H1 (cell line): ENCODE measurements at regions not wholly inside any gene's neighbourhood (a gene's known extent, or its start where the extent isn't known, plus 50 kb on each side); places are given as distances from the start of the nearest gene placed in this dataset.

Experiments
- CTCF ChIA-PET: fragments of 300-600 bp; sonication (Branson Sonifier 250); formaldehyde crosslinking; loops from one replicate; lab custom pipeline; 2021; ENCODE audit not compliant: partially characterized antibody; lab: Charles Lee
- POLR2A ChIA-PET: fragments of 300-600 bp; sonication (Branson Sonifier 250); formaldehyde crosslinking; loops from one replicate; lab custom pipeline; 2021; ENCODE audit warnings: inconsistent platforms; ENCODE audit not compliant: partially characterized antibody; lab: Charles Lee
- DNase-seq, 2 experiments: peaks; one replicate each; pipeline versions ENCODE4 v3.0.0 to v3.0.0-alpha.2; 2010 to 2022; ENCODE audit warnings: low spot score in 2 of 2, low read depth in 1 of 2, mixed read lengths in 1 of 2
- FAIRE-seq: peaks from 2 replicates; lab custom pipeline; 2011; peaks lifted over from hg19 to GRCh38; lab: Jason Lieb, UNC
- H2AFZ ChIP-seq: 2 replicates; pipeline ENCODE4 v1.8.1; 2012; ENCODE audit warnings: low read length, inconsistent platforms
- H2AK5ac ChIP-seq: 2 replicates; pipeline ENCODE4 v1.6.1; 2013; ENCODE audit warnings: low read depth, low read length
- H2BK120ac ChIP-seq: replicated peaks from 2 replicates; pipeline ENCODE3; 2013; ENCODE audit warnings: low read depth, low read length, inconsistent platforms
- H2BK12ac ChIP-seq: 2 replicates; pipeline ENCODE4 v1.6.1; 2013; ENCODE audit warnings: low read depth, low read length
- H2BK15ac ChIP-seq: 2 replicates; pipeline ENCODE4 v1.6.1; 2013; ENCODE audit warnings: low read length
- H2BK20ac ChIP-seq: 2 replicates; pipeline ENCODE4 v1.6.1; 2013; ENCODE audit warnings: low read length
- H2BK5ac ChIP-seq: 2 replicates; pipeline ENCODE4 v1.6.1; 2013; ENCODE audit warnings: low read depth, low read length
- H3K14ac ChIP-seq: 2 replicates; pipeline ENCODE4 v1.6.1; 2013; ENCODE audit warnings: inconsistent platforms; ENCODE audit not compliant: insufficient read length
- H3K18ac ChIP-seq: 2 replicates; pipeline ENCODE4 v1.6.1; 2013; ENCODE audit warnings: low read length; ENCODE audit errors: extremely low read depth
- H3K23ac ChIP-seq: 2 replicates; pipeline ENCODE4 v1.6.1; 2013; ENCODE audit warnings: inconsistent platforms; ENCODE audit not compliant: insufficient read length
- H3K23me2 ChIP-seq: 2 replicates; pipeline ENCODE4 v1.6.1; 2013; ENCODE audit warnings: low read depth, low read length
- H3K27ac ChIP-seq: 2 replicates; pipeline ENCODE4 v1.6.1; 2011; ENCODE audit warnings: low read depth, low read length, inconsistent platforms
- H3K27me3 ChIP-seq, 4 experiments: replicated peaks in 1 of 4; 1 replicate in 1 of 4; 2 replicates in 3 of 4; pipeline versions ENCODE4 v1.6.1 to v1.8.1; 2011 to 2013; ENCODE audit warnings: low read length in 3 of 4, mild to moderate bottlenecking in 3 of 4, inconsistent platforms in 2 of 4, mixed read lengths in 2 of 4, moderate library complexity in 1 of 4; ENCODE audit not compliant: control insufficient read depth in 3 of 4, insufficient read depth in 3 of 4; ENCODE audit errors: extremely low read depth in 1 of 4
- H3K36me3 ChIP-seq, 4 experiments: 2 replicates each; pipeline versions ENCODE4 v1.6.1 to v1.8.1; 2011 to 2013; ENCODE audit warnings: mild to moderate bottlenecking in 4 of 4, low read length in 3 of 4, moderate library complexity in 2 of 4, control low read depth in 1 of 4, inconsistent platforms in 1 of 4; ENCODE audit not compliant: insufficient read depth in 4 of 4, control insufficient read depth in 2 of 4
- H3K4ac ChIP-seq: replicated peaks from 2 replicates; pipeline ENCODE3; 2013; ENCODE audit warnings: low read length, low read depth, mixed read lengths, inconsistent platforms; ENCODE audit not compliant: insufficient read length
- H3K4me1 ChIP-seq, 4 experiments: replicated peaks in 1 of 4; 1 replicate in 1 of 4; 2 replicates in 3 of 4; pipeline versions ENCODE4 v1.6.1 to v1.8.1; 2011 to 2013; ENCODE audit warnings: low read length in 3 of 4, inconsistent platforms in 2 of 4, mixed read lengths in 1 of 4; ENCODE audit not compliant: insufficient read depth in 4 of 4, control insufficient read depth in 3 of 4
- H3K4me2 ChIP-seq, 2 experiments: 2 replicates each; pipeline versions ENCODE4 v1.6.1 to v1.8.1; 2011 to 2013; ENCODE audit warnings: low read depth in 2 of 2, low read length in 2 of 2, control low read depth in 1 of 2, inconsistent platforms in 1 of 2, mild to moderate bottlenecking in 1 of 2; ENCODE audit not compliant: insufficient read depth in 1 of 2
- H3K4me3 ChIP-seq, 4 experiments: fragments of 200-600, 300-600 bp in 1 of 4; sonication (generic), shearing (Covaris generic), sonication (Bioruptor Twin) in 1 of 4; 2 replicates each; pipeline versions ENCODE4 v1.5.1 to v1.8.1; 2011 to 2016; ENCODE audit warnings: low read length in 4 of 4, low read depth in 3 of 4, control low read depth in 2 of 4, inconsistent platforms in 2 of 4, mild to moderate bottlenecking in 2 of 4, mixed read lengths in 1 of 4, moderate library complexity in 1 of 4; ENCODE audit not compliant: insufficient read depth in 2 of 4; ENCODE audit errors: extremely low read depth in 1 of 4
- H3K56ac ChIP-seq: replicated peaks from 2 replicates; pipeline ENCODE3; 2013; ENCODE audit warnings: low read depth, mild to moderate bottlenecking, mixed read lengths, low read length, inconsistent platforms; ENCODE audit not compliant: insufficient read length
- H3K79me1 ChIP-seq: 2 replicates; pipeline ENCODE4 v1.6.1; 2013; ENCODE audit warnings: low read depth, low read length, control low read depth
- H3K79me2 ChIP-seq, 2 experiments: 2 replicates each; pipeline versions ENCODE4 v1.6.1 to v1.8.1; 2012 to 2013; ENCODE audit warnings: low read length in 2 of 2, mild to moderate bottlenecking in 2 of 2, inconsistent platforms in 1 of 2; ENCODE audit not compliant: insufficient read depth in 2 of 2, control insufficient read depth in 1 of 2
- H3K9ac ChIP-seq, 4 experiments: replicated peaks in 1 of 4; 1 replicate in 1 of 4; 2 replicates in 3 of 4; pipeline versions ENCODE4 v1.6.1 to v1.8.1; 2011 to 2013; ENCODE audit warnings: low read depth in 3 of 4, low read length in 3 of 4, control low read depth in 2 of 4, mild to moderate bottlenecking in 2 of 4, moderate library complexity in 2 of 4, inconsistent platforms in 1 of 4; ENCODE audit errors: extremely low read depth in 1 of 4
- H3K9me3 ChIP-seq, 2 experiments: 2 replicates each; pipeline versions ENCODE4 v1.6.1 to v1.8.1; 2012 to 2013; ENCODE audit warnings: mild to moderate bottlenecking in 2 of 2, moderate library complexity in 2 of 2, control low read depth in 1 of 2, inconsistent platforms in 1 of 2, low read depth in 1 of 2, low read length in 1 of 2, mixed read lengths in 1 of 2; ENCODE audit not compliant: insufficient read depth in 2 of 2
- H4K20me1 ChIP-seq, 2 experiments: replicated peaks in 1 of 2; 2 replicates each; pipeline versions ENCODE3 to v1.8.1; 2011 to 2013; ENCODE audit warnings: inconsistent platforms in 2 of 2, low read length in 2 of 2, mild to moderate bottlenecking in 1 of 2; ENCODE audit not compliant: insufficient read depth in 2 of 2, control insufficient read depth in 1 of 2
- H4K5ac ChIP-seq: 2 replicates; pipeline ENCODE4 v1.6.1; 2013; ENCODE audit warnings: low read length, low read depth, mixed read lengths, inconsistent platforms; ENCODE audit not compliant: insufficient read length
- H4K8ac ChIP-seq: 2 replicates; pipeline ENCODE4 v1.8.0; 2013; ENCODE audit warnings: mild to moderate bottlenecking, moderate library complexity, low read length, inconsistent platforms; ENCODE audit not compliant: insufficient read depth; ENCODE audit errors: extremely low read depth
- H4K91ac ChIP-seq: replicated peaks from 2 replicates; pipeline ENCODE3; 2013; ENCODE audit warnings: low read length, mixed read lengths, inconsistent platforms; ENCODE audit not compliant: insufficient read length
- CEBPB ChIP-seq: IDR thresholded peaks from 2 replicates; pipeline ENCODE4 v1.6.1; 2012; ENCODE audit warnings: low read depth, low read length
- EGR1 ChIP-seq: IDR thresholded peaks from 2 replicates; pipeline ENCODE4 v1.6.1; 2011; ENCODE audit warnings: low read depth, low read length, borderline replicate concordance
- TBP ChIP-seq: IDR thresholded peaks from 2 replicates; pipeline ENCODE4 v1.6.1; 2011; ENCODE audit warnings: low read depth, low read length, improper control_type of control experiment
- WGBS, 2 experiments: shearing (Covaris generic) in 1 of 2; methylation state at CpG; one replicate each; pipeline versions ENCODE4 v1.1.6 to v1.1.7; 2013 to 2015; ENCODE audit warnings: low lambda C conversion rate in 2 of 2, mixed read lengths in 2 of 2, inconsistent platforms in 1 of 2, low coverage in 1 of 2, missing lambda C conversion rate in 1 of 2; ENCODE audit not compliant: insufficient replicate concordance in 2 of 2, insufficient coverage in 1 of 2, insufficient read length in 1 of 2; ENCODE audit errors: extremely low coverage in 1 of 2, missing lambda C conversion rate in 1 of 2; 5-methylcytosine and 5-hydroxymethylcytosine counted together
- TF ChIP-seq, protein P1 (sequence below): IDR thresholded peaks from 2 replicates; pipeline ENCODE4 v1.6.1; 2012; ENCODE audit warnings: inconsistent platforms
- TF ChIP-seq, protein P2 (sequence below): IDR thresholded peaks from 2 replicates; pipeline ENCODE4 v1.6.1; 2012; ENCODE audit warnings: low read length, inconsistent platforms

DNA sequence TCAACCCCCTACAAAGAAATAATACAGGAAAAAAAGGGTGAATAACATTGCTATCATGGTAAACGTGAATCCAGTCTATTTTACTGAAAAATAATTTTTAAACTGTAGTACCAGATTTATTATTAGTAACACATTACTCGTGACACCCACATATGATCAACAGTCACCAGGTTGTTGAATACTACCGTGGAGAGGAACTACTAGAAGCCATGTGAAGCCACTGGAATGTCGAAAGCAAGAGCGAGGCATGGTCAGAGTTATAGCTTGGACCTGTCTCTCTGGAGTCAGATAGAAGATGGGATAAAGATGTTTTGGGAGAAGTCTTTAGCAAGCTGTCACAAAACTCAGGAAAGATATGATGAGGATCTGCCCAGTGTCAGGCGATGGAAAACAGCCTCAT, 63.2 kb upstream of the EPB41L3 start:
- Histone ChIP-seq H4K8ac (no peak overlapping the region), H3K18ac (no peak overlapping the region), H3K23me2 (no peaks in the 10 kb centered on the region; the same call in 1 of the 2 replicates), H3K79me2 (no peaks in the 10 kb centered on the region), H2AK5ac (no peak overlapping the region), H3K23ac (no peak overlapping the region), H3K36me3 (no peaks in the 10 kb centered on the region; a peak in 1 of 8 replicates), H3K79me1 (no peaks in the 10 kb centered on the region), H3K27ac (no peak overlapping the region), H2BK20ac (no peak overlapping the region), H3K27me3 (no peaks in the 10 kb centered on the region), H4K20me1 (no peaks in the 10 kb centered on the region), H3K4me3 (no peak overlapping the region), H2AFZ (no peak overlapping the region), H3K56ac (no peak overlapping the region), H3K9me3 (no peaks in the 10 kb centered on the region), H3K4ac (no peak overlapping the region), H2BK5ac (no peak overlapping the region), H2BK15ac (no peak overlapping the region), H3K9ac (no peak overlapping the region), H3K14ac (no peak overlapping the region), H4K5ac (no peak overlapping the region), H2BK12ac (no peak overlapping the region), H2BK120ac (no peak overlapping the region), H4K91ac (no peak overlapping the region), H3K4me1 (no peaks in the 10 kb centered on the region), H3K4me2 (no peak overlapping the region)
- WGBS, 2 experiments: 93% methylated on average over 6 of the region's 6 CpGs; no CpG with 5 or more reads in 1 of the 2 experiments
- no peak for FAIRE-seq
- DNase-seq: no peak
- CTCF ChIA-PET: interaction anchor here (0.5 kb wide), 1 partner anchor 585 kb away, joined by 3 read pairs; no protein-coding TSS in a partner anchor
- POLR2A ChIA-PET: interaction anchor here (0.6 kb wide), 1 partner anchor 22 kb away, joined by 3 read pairs; no protein-coding TSS in a partner anchor
- no peak for TF ChIP-seq CEBPB
- TF ChIP-seq, protein P1, sequence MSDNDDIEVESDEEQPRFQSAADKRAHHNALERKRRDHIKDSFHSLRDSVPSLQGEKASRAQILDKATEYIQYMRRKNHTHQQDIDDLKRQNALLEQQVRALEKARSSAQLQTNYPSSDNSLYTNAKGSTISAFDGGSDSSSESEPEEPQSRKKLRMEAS: no peak
- no peak for TF ChIP-seq EGR1
- TF ChIP-seq TBP: no peak
- TF ChIP-seq, protein P2, sequence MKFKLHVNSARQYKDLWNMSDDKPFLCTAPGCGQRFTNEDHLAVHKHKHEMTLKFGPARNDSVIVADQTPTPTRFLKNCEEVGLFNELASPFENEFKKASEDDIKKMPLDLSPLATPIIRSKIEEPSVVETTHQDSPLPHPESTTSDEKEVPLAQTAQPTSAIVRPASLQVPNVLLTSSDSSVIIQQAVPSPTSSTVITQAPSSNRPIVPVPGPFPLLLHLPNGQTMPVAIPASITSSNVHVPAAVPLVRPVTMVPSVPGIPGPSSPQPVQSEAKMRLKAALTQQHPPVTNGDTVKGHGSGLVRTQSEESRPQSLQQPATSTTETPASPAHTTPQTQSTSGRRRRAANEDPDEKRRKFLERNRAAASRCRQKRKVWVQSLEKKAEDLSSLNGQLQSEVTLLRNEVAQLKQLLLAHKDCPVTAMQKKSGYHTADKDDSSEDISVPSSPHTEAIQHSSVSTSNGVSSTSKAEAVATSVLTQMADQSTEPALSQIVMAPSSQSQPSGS: no peak
